ENCODE measurements at regions not wholly inside any gene's neighbourhood (a gene's known extent, or its start where the extent isn't known, plus 50 kb on each side); places are given as distances from the start of the nearest gene placed in this dataset.

GRCh38 chr1:101158424-101158823 lies 78.4 kb upstream of the S1PR1 start:
- intact Hi-C loops (cut with DNase I), result no loop called here

GRCh38 chr1:101154547-101154946 lies 82.3 kb upstream of the S1PR1 start:
- intact Hi-C loops (cut with DNase I), result no loop called here
- DNase-seq (ENCODE audit: low spot score), result no peak

More at GRCh38 chr1:101158424-101158823, 78.4 kb upstream of the S1PR1 start:
- DNase-seq (ENCODE audit: low spot score), result no peak

- intact Hi-C loops (cut with DNase I), result no loop called here
Observed at GRCh38 chr1:101153692-101154091, 83.1 kb upstream of the S1PR1 start.

GRCh38 chr1:101152633-101153032 lies 84.2 kb upstream of the S1PR1 start:
- no peak for DNase-seq (ENCODE audit: low spot score)

More at GRCh38 chr1:101153692-101154091, 83.1 kb upstream of the S1PR1 start:
- no peak for DNase-seq (ENCODE audit: low spot score)

GRCh38 chr1:101151286-101151685 lies 85.5 kb upstream of the S1PR1 start:
- DNase-seq (ENCODE audit: low spot score), result no peak
- intact Hi-C loops (cut with DNase I), result no loop called here

More at GRCh38 chr1:101152633-101153032, 84.2 kb upstream of the S1PR1 start:
- intact Hi-C loops (cut with DNase I), result no loop called here

- no peak for DNase-seq (ENCODE audit: low spot score)
- intact Hi-C loops (cut with DNase I), result no loop called here
Observed at GRCh38 chr1:101150670-101151069, 86.1 kb upstream of the S1PR1 start.

- no peak for DNase-seq (ENCODE audit: low spot score)
- intact Hi-C loops (cut with DNase I), result no loop called here
Observed at GRCh38 chr1:101150266-101150665, 86.6 kb upstream of the S1PR1 start.

- DNase-seq (ENCODE audit: low spot score), result no peak
- intact Hi-C loops (cut with DNase I), result no loop called here
Observed at GRCh38 chr1:101148980-101149379, 87.8 kb upstream of the S1PR1 start.

- DNase-seq (ENCODE audit: low spot score), result no peak
- intact Hi-C loops (cut with DNase I), result no loop called here
Observed at GRCh38 chr1:101147381-101147780, 89.4 kb upstream of the S1PR1 start.

- no peak for DNase-seq (ENCODE audit: low spot score)
- intact Hi-C loops (cut with DNase I), result no loop called here
Observed at GRCh38 chr1:101145449-101145820, 91.4 kb upstream of the S1PR1 start.

- intact Hi-C loops (cut with DNase I), result no loop called here
- no peak for DNase-seq (ENCODE audit: low spot score)
Observed at GRCh38 chr1:101144671-101145448, 92.0 kb upstream of the S1PR1 start.

- no peak for DNase-seq (ENCODE audit: low spot score)
- intact Hi-C loops (cut with DNase I), result no loop called here
Observed at GRCh38 chr1:101142244-101142643, 94.6 kb upstream of the S1PR1 start.

GRCh38 chr1:101141376-101141775 lies 95.4 kb upstream of the S1PR1 start:
- intact Hi-C loops (cut with DNase I), result no loop called here
- DNase-seq (ENCODE audit: low spot score), result no peak

GRCh38 chr1:101139821-101140718 lies 96.7 kb upstream of the S1PR1 start:
- no peak for DNase-seq (ENCODE audit: low spot score)
- intact Hi-C loops (cut with DNase I), result loop anchor here (5.0 to 10.0 kb wide), 2 partner anchors 147 to 215 kb away; no protein-coding TSS in a partner anchor

- intact Hi-C loops (cut with DNase I), result loop anchor here (5.0 to 10.0 kb wide), 2 partner anchors 148 to 214 kb away; no protein-coding TSS in a partner anchor
- DNase-seq (ENCODE audit: low spot score), result no peak
Observed at GRCh38 chr1:101139130-101139529, 97.7 kb upstream of the S1PR1 start.

- intact Hi-C loops (cut with DNase I), result loop anchor here (2.0 to 10.0 kb wide), 3 partner anchors 101 to 213 kb away; no protein-coding TSS in a partner anchor
- DNase-seq (ENCODE audit: low spot score), result no peak
Observed at GRCh38 chr1:101137144-101138126, 99.4 kb upstream of the S1PR1 start.

GRCh38 chr1:101136739-101137138 lies 100.1 kb upstream of the S1PR1 start:
- intact Hi-C loops (cut with DNase I), result loop anchor here (2.0 to 10.0 kb wide), 3 partner anchors 102 to 212 kb away; no protein-coding TSS in a partner anchor
- DNase-seq (ENCODE audit: low spot score), result no peak

GRCh38 chr1:101136271-101136670 lies 100.5 kb upstream of the S1PR1 start:
- no peak for DNase-seq (ENCODE audit: low spot score)
- intact Hi-C loops (cut with DNase I), result loop anchor here (2.0 to 10.0 kb wide), 3 partner anchors 103 to 211 kb away; no protein-coding TSS in a partner anchor

- intact Hi-C loops (cut with DNase I), result loop anchor here (5.0 to 10.0 kb wide), 2 partner anchors 152 to 211 kb away; no protein-coding TSS in a partner anchor
- DNase-seq (ENCODE audit: low spot score), result no peak
Observed at GRCh38 chr1:101135526-101135925, 101.3 kb upstream of the S1PR1 start.
